SU-DHL-6 (cell line): ENCODE measurements at regions not wholly inside any gene's neighbourhood (a gene's known extent, or its start where the extent isn't known, plus 50 kb on each side); places are given as distances from the start of the nearest gene placed in this dataset.

Experiments used
- CTCF ChIP-seq: fragments of 200-600 bp; sonication (generic); IDR thresholded peaks from one replicate; pipeline ENCODE4 v1.5.1; 2017; ENCODE audit warnings: antibody characterized with exemption, mild to moderate bottlenecking, low read length, moderate library complexity; ENCODE audit not compliant: insufficient read depth, poor library complexity, severe bottlenecking
- EZH2phosphoT487 ChIP-seq: fragments of 200-600 bp; sonication (generic), shearing (Covaris generic); conservative IDR thresholded peaks from 2 replicates; pipeline ENCODE4 v1.6.1; 2018; ENCODE audit warnings: mild to moderate bottlenecking, antibody characterized with exemption, low read length, moderate library complexity, mixed read lengths

GRCh38 chr9:27676827-27677226, 103.5 kb upstream of the C9orf72 start:
- TF ChIP-seq CTCF: no peak
- TF ChIP-seq EZH2phosphoT487: no peak
